WTC11 (cell line): ENCODE measurements at regions not wholly inside any gene's neighbourhood (a gene's known extent, or its start where the extent isn't known, plus 50 kb on each side); places are given as distances from the start of the nearest gene placed in this dataset.

Source experiments
- ATAC-seq: fragments of 200-7000 bp; cut with Tn5 transposase; 2 replicates; pipeline ENCODE4 v1.10.0; 2021; ENCODE audit warnings: mild to moderate bottlenecking, moderate library complexity
- CTCF ChIA-PET: fragments of 300-600 bp; sonication (Branson Sonifier 250); formaldehyde crosslinking; loops from one replicate; lab custom pipeline; 2021; ENCODE audit warnings: antibody characterized with exemption; lab: Charles Lee
- POLR2A ChIA-PET: fragments of 350-600 bp; sonication (Branson Sonifier 250); formaldehyde crosslinking; loops from one replicate; lab custom pipeline; 2021; ENCODE audit warnings: antibody characterized with exemption; lab: Charles Lee
- DNase-seq: peaks from one replicate; pipeline ENCODE4 v3.0.0; 2021; ENCODE audit warnings: low spot score
- H3K27ac Mint-ChIP-seq: 2 replicates; pipeline ENCODE4 v1.8.0; 2021; ENCODE audit warnings: mixed read lengths
- H3K27me3 Mint-ChIP-seq: 2 replicates; pipeline ENCODE4 v1.8.0; 2021; ENCODE audit warnings: low read depth, mild to moderate bottlenecking, moderate library complexity, mixed read lengths
- H3K36me3 Mint-ChIP-seq: 2 replicates; pipeline ENCODE4 v1.8.0; 2021; ENCODE audit warnings: mixed read lengths
- H3K4me1 Mint-ChIP-seq: 2 replicates; pipeline ENCODE4 v1.8.0; 2022; ENCODE audit warnings: mixed read lengths
- H3K4me3 Mint-ChIP-seq: 2 replicates; pipeline ENCODE4 v1.8.0; 2021; ENCODE audit warnings: mild to moderate bottlenecking, moderate library complexity, mixed read lengths
- H3K9me3 Mint-ChIP-seq: 2 replicates; pipeline ENCODE4 v1.8.0; 2021; ENCODE audit warnings: mixed read lengths
- ATF1 ChIP-seq: sonication (generic); formaldehyde crosslinking; IDR thresholded peaks from 2 replicates; pipeline ENCODE4 v1.8.1; 2023; ENCODE audit warnings: mild to moderate bottlenecking, moderate library complexity, missing genetic modification reagents
- CREM ChIP-seq: sonication (generic); formaldehyde crosslinking; IDR thresholded peaks from 2 replicates; pipeline ENCODE4 v1.8.1; 2022; ENCODE audit warnings: mild to moderate bottlenecking, missing genetic modification reagents, moderate library complexity
- ELF4 ChIP-seq: sonication (generic); formaldehyde crosslinking; IDR thresholded peaks from 2 replicates; pipeline ENCODE4 v1.8.1; 2022; ENCODE audit warnings: low read depth, mild to moderate bottlenecking, moderate library complexity, missing genetic modification reagents
- ZNF121 ChIP-seq: sonication (generic); formaldehyde crosslinking; IDR thresholded peaks from 2 replicates; pipeline ENCODE4 v1.8.0; 2023; ENCODE audit warnings: missing genetic modification reagents
- ZNF219 ChIP-seq: sonication (generic); formaldehyde crosslinking; IDR thresholded peaks from 2 replicates; pipeline ENCODE4 v1.8.0; 2023; ENCODE audit warnings: missing genetic modification reagents, mild to moderate bottlenecking, borderline replicate concordance
- ZNF263 ChIP-seq: sonication (generic); formaldehyde crosslinking; IDR thresholded peaks from 2 replicates; pipeline ENCODE4 v1.8.1; 2022; ENCODE audit warnings: low read depth, mild to moderate bottlenecking, moderate library complexity, missing genetic modification reagents
- ZNF281 ChIP-seq: sonication (generic); formaldehyde crosslinking; IDR thresholded peaks from 2 replicates; pipeline ENCODE4 v1.8.0; 2023; ENCODE audit warnings: mild to moderate bottlenecking, missing genetic modification reagents
- ZNF396 ChIP-seq: fragments of 250-450 bp; sonication (Bioruptor Pico); IDR thresholded peaks from 2 replicates; pipeline ENCODE4 v1.8.0; 2021; ENCODE audit warnings: mild to moderate bottlenecking, moderate library complexity, borderline replicate concordance
- ZNF532 ChIP-seq: fragments of 250-450 bp; sonication (Bioruptor Pico); IDR thresholded peaks from 2 replicates; pipeline ENCODE4 v1.9.0; 2021; ENCODE audit warnings: mild to moderate bottlenecking, borderline replicate concordance
- TF ChIP-seq, protein P1 (sequence below): sonication (generic); formaldehyde crosslinking; IDR thresholded peaks from 2 replicates; pipeline ENCODE4 v1.8.1; 2023; ENCODE audit warnings: mild to moderate bottlenecking, missing genetic modification reagents
- TF ChIP-seq, protein P2 (sequence below): sonication (generic); formaldehyde crosslinking; IDR thresholded peaks from 2 replicates; pipeline ENCODE4 v1.8.1; 2023; ENCODE audit warnings: mild to moderate bottlenecking, missing genetic modification reagents, borderline replicate concordance
- TF ChIP-seq, protein P3 (sequence below): sonication (generic); formaldehyde crosslinking; IDR thresholded peaks from 2 replicates; pipeline ENCODE4 v1.8.0; 2022; ENCODE audit warnings: mild to moderate bottlenecking, missing genetic modification reagents
- TF ChIP-seq, protein P4 (sequence below): sonication (generic); formaldehyde crosslinking; IDR thresholded peaks from 2 replicates; pipeline ENCODE4 v1.8.0; 2022; ENCODE audit warnings: mild to moderate bottlenecking, missing genetic modification reagents
- TF ChIP-seq, protein P5 (sequence below): sonication (generic); formaldehyde crosslinking; conservative IDR thresholded peaks from 2 replicates; pipeline ENCODE4 v1.8.1; 2022; ENCODE audit warnings: mild to moderate bottlenecking, missing genetic modification reagents
- TF ChIP-seq, protein P6 (sequence below): sonication (generic); formaldehyde crosslinking; IDR thresholded peaks from 2 replicates; pipeline ENCODE4 v1.8.0; 2022; ENCODE audit warnings: missing genetic modification reagents

GRCh38 chr2:181395851-181396250 is 61.3 kb upstream of the ITGA4 start (continued):
- TF ChIP-seq, protein P1, sequence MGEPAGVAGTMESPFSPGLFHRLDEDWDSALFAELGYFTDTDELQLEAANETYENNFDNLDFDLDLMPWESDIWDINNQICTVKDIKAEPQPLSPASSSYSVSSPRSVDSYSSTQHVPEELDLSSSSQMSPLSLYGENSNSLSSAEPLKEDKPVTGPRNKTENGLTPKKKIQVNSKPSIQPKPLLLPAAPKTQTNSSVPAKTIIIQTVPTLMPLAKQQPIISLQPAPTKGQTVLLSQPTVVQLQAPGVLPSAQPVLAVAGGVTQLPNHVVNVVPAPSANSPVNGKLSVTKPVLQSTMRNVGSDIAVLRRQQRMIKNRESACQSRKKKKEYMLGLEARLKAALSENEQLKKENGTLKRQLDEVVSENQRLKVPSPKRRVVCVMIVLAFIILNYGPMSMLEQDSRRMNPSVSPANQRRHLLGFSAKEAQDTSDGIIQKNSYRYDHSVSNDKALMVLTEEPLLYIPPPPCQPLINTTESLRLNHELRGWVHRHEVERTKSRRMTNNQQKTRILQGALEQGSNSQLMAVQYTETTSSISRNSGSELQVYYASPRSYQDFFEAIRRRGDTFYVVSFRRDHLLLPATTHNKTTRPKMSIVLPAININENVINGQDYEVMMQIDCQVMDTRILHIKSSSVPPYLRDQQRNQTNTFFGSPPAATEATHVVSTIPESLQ = no peak
- TF ChIP-seq, protein P2, sequence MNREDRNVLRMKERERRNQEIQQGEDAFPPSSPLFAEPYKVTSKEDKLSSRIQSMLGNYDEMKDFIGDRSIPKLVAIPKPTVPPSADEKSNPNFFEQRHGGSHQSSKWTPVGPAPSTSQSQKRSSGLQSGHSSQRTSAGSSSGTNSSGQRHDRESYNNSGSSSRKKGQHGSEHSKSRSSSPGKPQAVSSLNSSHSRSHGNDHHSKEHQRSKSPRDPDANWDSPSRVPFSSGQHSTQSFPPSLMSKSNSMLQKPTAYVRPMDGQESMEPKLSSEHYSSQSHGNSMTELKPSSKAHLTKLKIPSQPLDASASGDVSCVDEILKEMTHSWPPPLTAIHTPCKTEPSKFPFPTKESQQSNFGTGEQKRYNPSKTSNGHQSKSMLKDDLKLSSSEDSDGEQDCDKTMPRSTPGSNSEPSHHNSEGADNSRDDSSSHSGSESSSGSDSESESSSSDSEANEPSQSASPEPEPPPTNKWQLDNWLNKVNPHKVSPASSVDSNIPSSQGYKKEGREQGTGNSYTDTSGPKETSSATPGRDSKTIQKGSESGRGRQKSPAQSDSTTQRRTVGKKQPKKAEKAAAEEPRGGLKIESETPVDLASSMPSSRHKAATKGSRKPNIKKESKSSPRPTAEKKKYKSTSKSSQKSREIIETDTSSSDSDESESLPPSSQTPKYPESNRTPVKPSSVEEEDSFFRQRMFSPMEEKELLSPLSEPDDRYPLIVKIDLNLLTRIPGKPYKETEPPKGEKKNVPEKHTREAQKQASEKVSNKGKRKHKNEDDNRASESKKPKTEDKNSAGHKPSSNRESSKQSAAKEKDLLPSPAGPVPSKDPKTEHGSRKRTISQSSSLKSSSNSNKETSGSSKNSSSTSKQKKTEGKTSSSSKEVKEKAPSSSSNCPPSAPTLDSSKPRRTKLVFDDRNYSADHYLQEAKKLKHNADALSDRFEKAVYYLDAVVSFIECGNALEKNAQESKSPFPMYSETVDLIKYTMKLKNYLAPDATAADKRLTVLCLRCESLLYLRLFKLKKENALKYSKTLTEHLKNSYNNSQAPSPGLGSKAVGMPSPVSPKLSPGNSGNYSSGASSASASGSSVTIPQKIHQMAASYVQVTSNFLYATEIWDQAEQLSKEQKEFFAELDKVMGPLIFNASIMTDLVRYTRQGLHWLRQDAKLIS (CRISPR knock-in tag) = no peak
- TF ChIP-seq, protein P3, sequence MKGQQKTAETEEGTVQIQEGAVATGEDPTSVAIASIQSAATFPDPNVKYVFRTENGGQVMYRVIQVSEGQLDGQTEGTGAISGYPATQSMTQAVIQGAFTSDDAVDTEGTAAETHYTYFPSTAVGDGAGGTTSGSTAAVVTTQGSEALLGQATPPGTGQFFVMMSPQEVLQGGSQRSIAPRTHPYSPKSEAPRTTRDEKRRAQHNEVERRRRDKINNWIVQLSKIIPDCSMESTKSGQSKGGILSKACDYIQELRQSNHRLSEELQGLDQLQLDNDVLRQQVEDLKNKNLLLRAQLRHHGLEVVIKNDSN (CRISPR knock-in tag) = no peak
- TF ChIP-seq CREM (no peak), ATF1 (CRISPR knock-in tag) (no peak)

DNA sequence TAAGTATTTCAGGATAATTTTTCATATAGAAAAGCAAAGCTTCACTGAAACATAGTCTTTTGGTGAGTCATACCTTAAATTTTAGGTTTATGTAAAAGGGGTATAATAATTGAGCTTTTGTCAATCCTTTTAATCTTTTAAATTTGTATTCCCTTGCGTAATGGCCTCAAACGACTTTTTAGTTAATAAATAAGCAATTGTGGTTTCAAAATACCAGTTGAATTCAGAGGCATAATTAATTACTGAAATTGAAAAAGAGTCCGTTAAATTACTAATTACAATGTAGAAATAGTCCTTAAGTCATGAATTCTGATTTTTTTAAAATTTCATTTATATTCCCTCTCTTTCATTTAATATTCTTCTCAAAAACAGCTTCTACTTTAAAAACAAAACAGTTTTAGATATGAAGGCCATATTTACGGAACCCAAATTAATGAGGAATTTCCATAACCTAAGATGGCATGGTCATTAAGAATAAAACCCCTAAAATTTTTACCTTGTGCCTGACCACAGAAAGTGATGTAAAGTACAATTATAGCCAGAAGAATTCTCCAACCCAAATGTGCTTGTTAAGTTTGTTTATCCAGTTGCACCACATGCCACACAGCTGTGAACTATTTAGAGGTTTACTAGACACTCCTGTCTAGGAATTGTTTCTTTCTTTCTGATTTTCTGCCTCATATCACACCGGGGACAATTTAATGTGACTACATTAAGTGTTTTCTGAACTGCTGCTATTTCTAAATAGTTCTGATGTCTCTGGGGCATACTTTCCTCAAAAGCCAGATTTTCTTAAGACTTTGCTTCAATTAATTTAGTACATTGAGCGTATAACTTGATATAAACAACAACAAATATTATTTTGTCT is 60.7 kb upstream of the ITGA4 start:
- Mint-ChIP-seq H3K4me3 (no peak overlapping the region), H3K27me3 (no peaks in the 10 kb centered on the region), H3K36me3 (no peaks in the 10 kb centered on the region), H3K9me3 (no peaks in the 10 kb centered on the region), H3K27ac (no peak overlapping the region), H3K4me1 (peaks cover 3% of the 10 kb centered on the region)
- DNase-seq (no peak), ATAC-seq (no peak)
- CTCF ChIA-PET = no interaction called here
- POLR2A ChIA-PET = no interaction called here
- TF ChIP-seq, protein P4, sequence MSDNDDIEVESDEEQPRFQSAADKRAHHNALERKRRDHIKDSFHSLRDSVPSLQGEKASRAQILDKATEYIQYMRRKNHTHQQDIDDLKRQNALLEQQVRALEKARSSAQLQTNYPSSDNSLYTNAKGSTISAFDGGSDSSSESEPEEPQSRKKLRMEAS (CRISPR knock-in tag) = no peak
- TF ChIP-seq ZNF121 (CRISPR knock-in tag) (no peak), ZNF281 (no peak), ZNF396 (CRISPR knock-in tag) (no peak), ZNF263 (no peak), ZNF219 (CRISPR knock-in tag) (no peak), ELF4 (CRISPR knock-in tag) (no peak), ZNF532 (CRISPR knock-in tag) (no peak)
- TF ChIP-seq, protein P5, sequence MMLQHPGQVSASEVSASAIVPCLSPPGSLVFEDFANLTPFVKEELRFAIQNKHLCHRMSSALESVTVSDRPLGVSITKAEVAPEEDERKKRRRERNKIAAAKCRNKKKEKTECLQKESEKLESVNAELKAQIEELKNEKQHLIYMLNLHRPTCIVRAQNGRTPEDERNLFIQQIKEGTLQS = no peak
- TF ChIP-seq, protein P6, sequence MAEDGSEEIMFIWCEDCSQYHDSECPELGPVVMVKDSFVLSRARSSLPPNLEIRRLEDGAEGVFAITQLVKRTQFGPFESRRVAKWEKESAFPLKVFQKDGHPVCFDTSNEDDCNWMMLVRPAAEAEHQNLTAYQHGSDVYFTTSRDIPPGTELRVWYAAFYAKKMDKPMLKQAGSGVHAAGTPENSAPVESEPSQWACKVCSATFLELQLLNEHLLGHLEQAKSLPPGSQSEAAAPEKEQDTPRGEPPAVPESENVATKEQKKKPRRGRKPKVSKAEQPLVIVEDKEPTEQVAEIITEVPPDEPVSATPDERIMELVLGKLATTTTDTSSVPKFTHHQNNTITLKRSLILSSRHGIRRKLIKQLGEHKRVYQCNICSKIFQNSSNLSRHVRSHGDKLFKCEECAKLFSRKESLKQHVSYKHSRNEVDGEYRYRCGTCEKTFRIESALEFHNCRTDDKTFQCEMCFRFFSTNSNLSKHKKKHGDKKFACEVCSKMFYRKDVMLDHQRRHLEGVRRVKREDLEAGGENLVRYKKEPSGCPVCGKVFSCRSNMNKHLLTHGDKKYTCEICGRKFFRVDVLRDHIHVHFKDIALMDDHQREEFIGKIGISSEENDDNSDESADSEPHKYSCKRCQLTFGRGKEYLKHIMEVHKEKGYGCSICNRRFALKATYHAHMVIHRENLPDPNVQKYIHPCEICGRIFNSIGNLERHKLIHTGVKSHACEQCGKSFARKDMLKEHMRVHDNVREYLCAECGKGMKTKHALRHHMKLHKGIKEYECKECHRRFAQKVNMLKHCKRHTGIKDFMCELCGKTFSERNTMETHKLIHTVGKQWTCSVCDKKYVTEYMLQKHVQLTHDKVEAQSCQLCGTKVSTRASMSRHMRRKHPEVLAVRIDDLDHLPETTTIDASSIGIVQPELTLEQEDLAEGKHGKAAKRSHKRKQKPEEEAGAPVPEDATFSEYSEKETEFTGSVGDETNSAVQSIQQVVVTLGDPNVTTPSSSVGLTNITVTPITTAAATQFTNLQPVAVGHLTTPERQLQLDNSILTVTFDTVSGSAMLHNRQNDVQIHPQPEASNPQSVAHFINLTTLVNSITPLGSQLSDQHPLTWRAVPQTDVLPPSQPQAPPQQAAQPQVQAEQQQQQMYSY (CRISPR knock-in tag) = no peak
